PFSK-1 (cell line): ENCODE measurements at regions not wholly inside any gene's neighbourhood (a gene's known extent, or its start where the extent isn't known, plus 50 kb on each side); places are given as distances from the start of the nearest gene placed in this dataset.

Source experiments
- FOXP2 ChIP-seq: optimal IDR thresholded peaks from 2 replicates; pipeline ENCODE3; 2011; ENCODE audit warnings: borderline replicate concordance, control low read depth, inconsistent platforms; ENCODE audit not compliant: insufficient read depth; ENCODE audit errors: extremely low read length, extremely low read depth
- POLR2AphosphoS5 ChIP-seq: IDR thresholded peaks from 2 replicates; pipeline ENCODE4 v1.6.1; 2012; ENCODE audit warnings: low read depth, mild to moderate bottlenecking, control low read depth, low read length, moderate library complexity
- REST ChIP-seq, 2 experiments: IDR thresholded peaks; 2 replicates each; pipeline versions ENCODE4 v1.6.1 to v1.8.0; 2011 to 2012; ENCODE audit warnings: low read depth in 2 of 2, low read length in 2 of 2, control low read depth in 1 of 2, inconsistent platforms in 1 of 2, mild to moderate bottlenecking in 1 of 2, moderate library complexity in 1 of 2; ENCODE audit not compliant: insufficient read depth in 1 of 2
- SIN3A ChIP-seq: IDR thresholded peaks from 2 replicates; pipeline ENCODE4 v1.6.1; 2012; ENCODE audit warnings: mild to moderate bottlenecking, low read length, moderate library complexity, borderline replicate concordance; ENCODE audit not compliant: insufficient read depth
- TAF1 ChIP-seq: IDR thresholded peaks from 2 replicates; pipeline ENCODE4 v1.6.1; 2012; ENCODE audit warnings: low read length, control low read depth, borderline replicate concordance; ENCODE audit not compliant: insufficient read depth

- TF ChIP-seq TAF1 (no peak), REST (IDR thresholded peaks at IDR 0.05; ENCODE audit: insufficient read depth in 1 of 2, low read depth in 2 of 2, low read length in 2 of 2) (no peak), SIN3A (no peak), FOXP2 (no peak), POLR2AphosphoS5 (no peak)
Observed at GRCh38 chr10:42950606-42951485, 126.0 kb upstream of the RET start.

- TF ChIP-seq POLR2AphosphoS5: no peak
- no peak for TF ChIP-seq FOXP2
- TF ChIP-seq REST (IDR thresholded peaks at IDR 0.05; ENCODE audit: insufficient read depth in 1 of 2, low read depth in 2 of 2, low read length in 2 of 2): no peak
- TF ChIP-seq SIN3A: no peak
- no peak for TF ChIP-seq TAF1
Observed at GRCh38 chr10:42951486-42952251, 125.2 kb upstream of the RET start.

- TF ChIP-seq SIN3A: no peak
- TF ChIP-seq TAF1: no peak
- TF ChIP-seq REST (IDR thresholded peaks at IDR 0.05; ENCODE audit: insufficient read depth in 1 of 2, low read depth in 2 of 2, low read length in 2 of 2): no peak
- TF ChIP-seq FOXP2: no peak
- no peak for TF ChIP-seq POLR2AphosphoS5
Observed at GRCh38 chr10:42952349-42952748, 124.5 kb upstream of the RET start.

GRCh38 chr10:42952931-42953683, 123.8 kb upstream of the RET start:
- TF ChIP-seq SIN3A (no peak), FOXP2 (no peak), TAF1 (no peak), REST (IDR thresholded peaks at IDR 0.05; ENCODE audit: insufficient read depth in 1 of 2, low read depth in 2 of 2, low read length in 2 of 2) (no peak), POLR2AphosphoS5 (no peak)
